Body of pancreas (tissue), 4 donors: ENCODE measurements at regions not wholly inside any gene's neighbourhood (a gene's known extent, or its start where the extent isn't known, plus 50 kb on each side); places are given as distances from the start of the nearest gene placed in this dataset.
A peak's percentile ranks its signal among the peaks of the same experiment; 100 is the strongest.

Experiments used
- ATAC-seq: fragments of 150-250 bp; one replicate; pipeline ENCODE4 v1.9.1; 2016
- DNase-seq, 4 donors: peaks; one replicate each; pipeline ENCODE4 v3.0.0-alpha.2; 2019
- H3K27ac ChIP-seq, 4 donors: fragments of 200-600 bp; sonication (generic); 1 replicate in 3 of 4; 2 replicates in 1 of 4; pipeline versions ENCODE4 v1.5.1 to v1.6.1; 2016 to 2019; ENCODE audit warnings: mild to moderate bottlenecking in 1 of 4, mixed read lengths in 1 of 4, moderate library complexity in 1 of 4
- H3K27me3 ChIP-seq, 2 donors: fragments of 200-600 bp; sonication (generic); one replicate each; pipeline ENCODE4 v1.6.0; 2016; ENCODE audit warnings: mild to moderate bottlenecking in 1 of 2
- H3K36me3 ChIP-seq, 2 donors: fragments of 200-600 bp; sonication (generic); replicated peaks in 1 of 2; 2 replicates each; pipeline ENCODE4 v1.5.1; 2016; ENCODE audit warnings: low read depth in 2 of 2; ENCODE audit not compliant: insufficient read depth in 1 of 2
- H3K4me1 ChIP-seq: fragments of 200-600 bp; sonication (generic); one replicate; pipeline ENCODE4 v1.6.0; 2016
- H3K4me3 ChIP-seq, 2 donors: fragments of 200-600 bp; sonication (generic); 1 replicate in 1 of 2; 2 replicates in 1 of 2; pipeline ENCODE4 v1.5.1; 2016 to 2019
- H3K9me3 ChIP-seq, 3 donors: fragments of 200-600 bp; sonication (generic); 1 replicate in 2 of 3; 2 replicates in 1 of 3; pipeline ENCODE4 v1.5.1; 2016
- POLR2A ChIP-seq, 3 donors: fragments of 450-650 bp; IDR thresholded peaks; one replicate each; pipeline ENCODE4 v1.6.1; 2016; ENCODE audit warnings: antibody characterized with exemption in 3 of 3, mild to moderate bottlenecking in 2 of 3
- WGBS, 2 donors: methylation state at CpG; one replicate each; pipeline ENCODE4 v1.1.5; 2017; 5-methylcytosine and 5-hydroxymethylcytosine counted together
- intact Hi-C: fragments of 100-400 bp; cut with DNase I; formaldehyde crosslinking; loops from one replicate; pipeline ENCODE4 v1.15.1; 2023
- TF ChIP-seq, protein P1 (sequence below), 7 experiments: fragments of 450-650 bp in 4 of 7; fragments of 200-600 bp in 3 of 7; sonication (generic) in 3 of 7; IDR thresholded peaks; one replicate each; pipeline ENCODE4 v1.5.1; 2016 to 2019; ENCODE audit warnings: antibody characterized with exemption in 7 of 7

DNA sequence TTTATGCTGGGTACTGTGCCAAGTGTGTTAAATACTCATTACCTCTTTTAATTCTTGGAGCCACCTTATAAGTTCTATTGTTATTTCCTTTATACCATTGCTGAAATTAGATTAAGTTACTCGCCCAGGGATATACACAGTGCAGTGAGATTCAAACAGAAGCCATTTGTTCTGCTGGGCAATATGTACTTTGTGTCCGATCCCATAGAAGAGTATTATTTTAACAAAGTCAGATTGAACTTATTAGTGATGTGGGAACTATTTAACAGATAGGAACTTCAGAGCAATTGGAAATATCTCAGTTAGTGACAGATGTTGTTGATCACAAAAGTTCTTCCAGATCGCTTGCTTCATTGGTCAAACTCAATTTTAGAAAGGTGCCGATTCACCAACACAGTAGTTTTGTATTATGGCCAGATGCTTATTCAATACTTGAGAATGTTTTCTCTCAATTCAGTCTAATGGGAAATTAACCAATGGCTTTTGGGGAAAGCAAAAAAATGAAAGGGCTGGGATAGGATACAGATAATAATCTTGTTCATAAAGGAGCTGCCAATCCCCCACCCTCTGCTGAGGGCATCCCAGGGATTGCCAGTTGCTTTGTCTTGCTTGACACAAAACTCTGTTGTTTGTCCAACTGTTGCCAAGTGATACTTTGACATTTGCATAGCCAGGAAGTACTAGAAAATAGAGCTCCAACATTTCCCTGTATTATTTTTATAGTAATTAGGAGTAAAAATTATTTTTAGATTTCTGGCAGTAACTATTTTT is 94.8 kb upstream of the SEMA6A start:
- no peaks in the 10 kb centered on the region for H3K9me3 ChIP-seq
- TF ChIP-seq, protein P1, sequence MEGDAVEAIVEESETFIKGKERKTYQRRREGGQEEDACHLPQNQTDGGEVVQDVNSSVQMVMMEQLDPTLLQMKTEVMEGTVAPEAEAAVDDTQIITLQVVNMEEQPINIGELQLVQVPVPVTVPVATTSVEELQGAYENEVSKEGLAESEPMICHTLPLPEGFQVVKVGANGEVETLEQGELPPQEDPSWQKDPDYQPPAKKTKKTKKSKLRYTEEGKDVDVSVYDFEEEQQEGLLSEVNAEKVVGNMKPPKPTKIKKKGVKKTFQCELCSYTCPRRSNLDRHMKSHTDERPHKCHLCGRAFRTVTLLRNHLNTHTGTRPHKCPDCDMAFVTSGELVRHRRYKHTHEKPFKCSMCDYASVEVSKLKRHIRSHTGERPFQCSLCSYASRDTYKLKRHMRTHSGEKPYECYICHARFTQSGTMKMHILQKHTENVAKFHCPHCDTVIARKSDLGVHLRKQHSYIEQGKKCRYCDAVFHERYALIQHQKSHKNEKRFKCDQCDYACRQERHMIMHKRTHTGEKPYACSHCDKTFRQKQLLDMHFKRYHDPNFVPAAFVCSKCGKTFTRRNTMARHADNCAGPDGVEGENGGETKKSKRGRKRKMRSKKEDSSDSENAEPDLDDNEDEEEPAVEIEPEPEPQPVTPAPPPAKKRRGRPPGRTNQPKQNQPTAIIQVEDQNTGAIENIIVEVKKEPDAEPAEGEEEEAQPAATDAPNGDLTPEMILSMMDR (IDR thresholded peaks at IDR 0.05), result no peak
- no peak for TF ChIP-seq POLR2A (IDR thresholded peaks at IDR 0.05)
- no peaks in the 10 kb centered on the region for H3K36me3 ChIP-seq
- intact Hi-C loops, result no loop called here
- DNase-seq, result no peak
- peak overlapping the region in 2 of 4 donors; percentile 37 to 71 for H3K27ac ChIP-seq
- no peak for ATAC-seq
- 60 to 65% methylated on average over 4 of the region's 4 CpGs for WGBS, 2 donors
- H3K4me3 ChIP-seq, result no peak overlapping the region
- H3K27me3 ChIP-seq, result no peaks in the 10 kb centered on the region
- H3K4me1 ChIP-seq, result peaks cover 18% of the 10 kb centered on the region

DNA sequence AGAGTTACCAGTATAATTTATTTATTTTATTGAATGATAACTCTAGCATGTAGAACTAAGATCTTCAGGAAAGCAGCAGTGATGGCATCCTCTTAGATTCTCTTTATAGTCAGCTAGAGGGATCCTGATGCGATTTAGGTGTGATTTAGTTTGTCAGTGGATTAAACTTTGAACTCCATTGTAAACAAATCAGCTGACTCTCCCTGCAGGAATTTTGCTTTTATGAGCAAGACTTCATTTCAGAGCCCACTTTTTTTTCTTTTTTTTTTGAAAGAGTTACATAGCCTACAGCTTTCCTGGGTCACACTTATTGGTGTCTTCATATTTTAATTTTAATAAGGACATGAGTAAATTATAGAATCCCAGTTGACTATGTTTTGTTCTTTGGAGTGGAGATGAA is 93.8 kb upstream of the SEMA6A start:
- intact Hi-C loops, result no loop called here
- DNase-seq (no peak), ATAC-seq (no peak)
- H3K4me1 ChIP-seq, result peaks cover 12% of the 10 kb centered on the region
- 29 to 38% methylated on average over 1 of the region's 1 CpG for WGBS, 2 donors
- no peaks in the 10 kb centered on the region for H3K36me3 ChIP-seq
- no peaks in the 10 kb centered on the region for H3K27me3 ChIP-seq
- H3K4me3 ChIP-seq, result no peak overlapping the region
- TF ChIP-seq, protein P1 (IDR thresholded peaks at IDR 0.05), result no peak
- no peak for TF ChIP-seq POLR2A (IDR thresholded peaks at IDR 0.05)
- H3K9me3 ChIP-seq, result no peaks in the 10 kb centered on the region
- no peak overlapping the region for H3K27ac ChIP-seq

DNA sequence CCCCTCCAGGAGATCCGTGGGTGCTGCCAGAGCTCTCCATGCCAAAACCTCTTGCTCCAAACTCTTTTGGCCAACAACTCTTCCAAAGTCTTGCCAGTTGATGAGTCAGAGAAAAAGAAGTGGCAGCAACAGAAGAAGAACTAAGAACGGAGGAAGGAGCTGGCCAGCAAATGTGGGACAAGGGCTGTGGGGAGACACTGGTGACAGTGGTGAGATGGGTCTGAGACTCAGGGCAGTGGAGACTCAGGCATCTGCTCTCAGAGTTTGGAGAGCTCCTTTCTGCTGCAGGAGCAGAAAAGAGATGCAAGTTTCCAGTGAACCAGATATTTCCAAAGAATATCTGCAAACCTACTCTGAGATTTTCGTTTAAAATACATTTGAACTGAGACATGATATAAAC is 92.3 kb upstream of the SEMA6A start:
- no peaks in the 10 kb centered on the region for H3K27me3 ChIP-seq
- intact Hi-C loops, result no loop called here
- peaks cover 0 to 1% (median 0%) of the 10 kb centered on the region in 3 donors for H3K9me3 ChIP-seq
- H3K4me1 ChIP-seq, result peaks cover 12% of the 10 kb centered on the region
- TF ChIP-seq, protein P1 (IDR thresholded peaks at IDR 0.05), result no peak
- no peak for TF ChIP-seq POLR2A (IDR thresholded peaks at IDR 0.05)
- no peak for DNase-seq
- H3K27ac ChIP-seq, result no peak overlapping the region
- WGBS, 2 donors, result 41 to 48% methylated on average over 3 of the region's 3 CpGs
- no peak for ATAC-seq
- H3K4me3 ChIP-seq, result no peak overlapping the region
- H3K36me3 ChIP-seq, result no peaks in the 10 kb centered on the region

DNA sequence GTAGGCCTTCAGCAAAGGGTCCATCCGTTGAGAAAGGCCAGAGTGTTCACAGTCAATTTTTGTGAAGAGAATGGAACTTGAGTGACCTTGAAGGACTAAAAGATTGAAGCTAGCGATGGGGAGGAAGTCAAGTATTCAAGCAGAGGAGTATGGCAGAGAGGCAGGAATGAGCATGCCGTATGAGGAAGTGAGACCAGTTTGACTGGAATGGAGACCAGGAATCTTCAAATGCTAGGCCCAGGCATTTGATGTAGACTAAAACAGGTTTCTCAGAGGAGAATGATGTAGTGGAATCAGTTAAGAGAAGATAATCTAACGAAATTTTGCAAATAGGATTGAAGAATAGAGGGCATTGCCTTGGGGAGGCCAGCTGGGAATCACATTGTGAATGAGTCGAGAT is 90.4 kb upstream of the SEMA6A start:
- ATAC-seq (no peak), DNase-seq (no peak)
- 73 to 79% methylated on average over 5 of the region's 5 CpGs for WGBS, 2 donors
- Histone ChIP-seq H3K27me3 (no peaks in the 10 kb centered on the region), H3K4me1 (no peaks in the 10 kb centered on the region), H3K9me3 (peaks cover 0 to 15% (median 0%) of the 10 kb centered on the region in 3 donors), H3K36me3 (no peaks in the 10 kb centered on the region), H3K4me3 (no peak overlapping the region), H3K27ac (no peak overlapping the region)
- no peak for TF ChIP-seq POLR2A (IDR thresholded peaks at IDR 0.05)
- TF ChIP-seq, protein P1 (IDR thresholded peaks at IDR 0.05), result no peak
- intact Hi-C loops, result no loop called here

DNA sequence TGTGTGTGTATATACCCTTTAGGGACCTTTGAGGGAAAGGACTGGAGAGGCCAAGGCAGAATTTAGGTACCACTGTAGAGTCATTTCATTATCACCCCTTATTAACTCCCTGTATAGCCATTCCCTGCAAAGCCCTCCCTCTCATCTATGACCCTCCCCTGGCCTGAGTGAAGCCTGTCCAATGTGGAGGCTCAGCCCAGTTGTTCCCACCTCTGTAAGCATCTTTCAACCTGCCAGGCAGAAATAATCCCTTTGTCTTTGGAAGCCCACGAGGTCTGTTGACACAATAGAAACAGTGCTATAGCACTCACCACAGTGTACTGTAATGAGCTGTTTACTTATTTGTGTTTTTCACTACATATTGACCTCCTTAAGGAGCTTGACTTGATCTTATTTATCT is 88.5 kb upstream of the SEMA6A start:
- ATAC-seq, result no peak
- Histone ChIP-seq H3K27ac (no peak overlapping the region), H3K36me3 (no peaks in the 10 kb centered on the region), H3K9me3 (peaks cover 0 to 15% (median 0%) of the 10 kb centered on the region in 3 donors), H3K27me3 (no peaks in the 10 kb centered on the region), H3K4me3 (no peak overlapping the region), H3K4me1 (no peaks in the 10 kb centered on the region)
- no peak for DNase-seq
- intact Hi-C loops, result no loop called here
- 35 to 38% methylated on average over 1 of the region's 1 CpG for WGBS, 2 donors
- no peak for TF ChIP-seq POLR2A (IDR thresholded peaks at IDR 0.05)
- TF ChIP-seq, protein P1 (IDR thresholded peaks at IDR 0.05), result no peak
